Lung (tissue), 11 donors: ENCODE measurements at regions not wholly inside any gene's neighbourhood (a gene's known extent, or its start where the extent isn't known, plus 50 kb on each side); places are given as distances from the start of the nearest gene placed in this dataset.

Experiments
- ATAC-seq: fragments of 200-7000 bp; cut with Tn5 transposase; one replicate; pipeline ENCODE4 v1.9.1; 2020; ENCODE audit warnings: moderate number of reproducible peaks; ENCODE audit not compliant: insufficient read depth, low FRiP score
- DNase-seq, 3 donors: peaks; one replicate each; pipeline ENCODE4 v3.0.0-alpha.2; 2013 to 2017
- H3K27ac ChIP-seq, 2 donors: one replicate each; pipeline ENCODE4 v1.5.1; 2013; ENCODE audit warnings: mild to moderate bottlenecking in 2 of 2, moderate library complexity in 2 of 2, control low read depth in 1 of 2, inconsistent platforms in 1 of 2, low read depth in 1 of 2, low read length in 1 of 2
- H3K27me3 ChIP-seq, 3 donors: one replicate each; pipeline ENCODE4 v1.5.1; 2013; ENCODE audit warnings: low read length in 2 of 3; ENCODE audit not compliant: control insufficient read depth in 3 of 3, insufficient read depth in 3 of 3
- H3K36me3 ChIP-seq, 4 donors: one replicate each; pipeline ENCODE4 v1.5.1; 2013; ENCODE audit warnings: low read length in 4 of 4, mild to moderate bottlenecking in 1 of 4, moderate library complexity in 1 of 4; ENCODE audit not compliant: control insufficient read depth in 4 of 4, insufficient read depth in 4 of 4
- H3K4me1 ChIP-seq, 5 donors: one replicate each; pipeline ENCODE4 v1.5.1; 2013; ENCODE audit warnings: low read length in 5 of 5, mild to moderate bottlenecking in 2 of 5, moderate library complexity in 1 of 5; ENCODE audit not compliant: control insufficient read depth in 5 of 5, insufficient read depth in 5 of 5
- H3K4me3 ChIP-seq: one replicate; pipeline ENCODE4 v1.5.1; 2013; ENCODE audit warnings: mild to moderate bottlenecking, control low read depth, moderate library complexity
- H3K9ac ChIP-seq, 2 donors: one replicate each; pipeline ENCODE4 v1.5.1; 2013; ENCODE audit warnings: low read length in 2 of 2, control low read depth in 1 of 2; ENCODE audit not compliant: insufficient read depth in 1 of 2
- H3K9me3 ChIP-seq, 4 donors: one replicate each; pipeline ENCODE4 v1.5.1; 2013; ENCODE audit warnings: low read length in 3 of 4, mild to moderate bottlenecking in 1 of 4, moderate library complexity in 1 of 4; ENCODE audit not compliant: control insufficient read depth in 4 of 4, insufficient read depth in 3 of 4
- CTCF ChIP-seq: IDR thresholded peaks from 2 replicates; pipeline ENCODE4 v1.5.1; 2012; ENCODE audit warnings: mild to moderate bottlenecking; ENCODE audit errors: control extremely low read depth, extremely low read depth
- WGBS, 2 donors: extraction: QIAGEN DNeasy Blood & Tissue Kit; methylation state at CpG; one replicate each; pipeline ENCODE4 v1.1.7; 2013; 5-methylcytosine and 5-hydroxymethylcytosine counted together
- donor health status: control.
- donor health status: control.
- donor health status: Bipolar disorder and iron deficiency.
- donor health status: healthy.
- donor health status: DM: yes; HTN: yes; CAD: no.

- ATAC-seq: no peak
Measured at GRCh38 chr5:130885027-130885426, 280.0 kb downstream of the HINT1 start.

DNA sequence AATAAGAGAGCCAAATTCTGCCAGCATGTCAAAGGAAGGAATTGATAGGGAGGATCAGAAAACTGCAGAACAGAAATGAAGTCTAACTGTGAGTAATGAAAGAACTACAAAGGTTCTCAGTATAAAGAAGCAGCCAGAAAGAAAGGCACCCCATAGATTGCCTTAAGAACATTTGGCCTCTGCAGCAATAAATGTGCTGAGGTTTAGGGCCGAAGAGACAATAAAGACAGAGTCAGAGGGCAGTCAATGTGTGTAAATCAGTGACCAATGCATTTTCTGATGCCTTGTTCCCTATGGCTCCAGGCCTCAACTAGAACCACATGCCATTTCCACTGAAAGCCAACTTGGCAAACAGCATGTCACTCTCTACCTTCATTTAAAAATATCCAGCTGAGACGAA lies 281.0 kb downstream of the HINT1 start:
- DNase-seq (no peak), ATAC-seq (no peak)
- no peak overlapping the region for H3K27ac ChIP-seq
- TF ChIP-seq CTCF: no peak
- no peaks in the 10 kb centered on the region for H3K36me3 ChIP-seq
- H3K4me1 ChIP-seq: peaks cover 0 to 5% (median 0%) of the 10 kb centered on the region in 5 donors
- 83 to 90% methylated on average over 2 of the region's 2 CpGs for WGBS, 2 donors
- H3K9ac ChIP-seq: no peak overlapping the region
- H3K27me3 ChIP-seq: no peaks in the 10 kb centered on the region
- no peaks in the 10 kb centered on the region for H3K9me3 ChIP-seq
- H3K4me3 ChIP-seq: no peak overlapping the region

More at GRCh38 chr5:130885027-130885426, 280.0 kb downstream of the HINT1 start:
- no peak for DNase-seq
- H3K9me3 ChIP-seq: no peaks in the 10 kb centered on the region
- WGBS, 2 donors: 78 to 83% methylated on average over 3 of the region's 3 CpGs
- H3K36me3 ChIP-seq: no peaks in the 10 kb centered on the region
- H3K27ac ChIP-seq: no peak overlapping the region
- H3K27me3 ChIP-seq: no peaks in the 10 kb centered on the region
- no peak for TF ChIP-seq CTCF
- peaks cover 0 to 5% (median 0%) of the 10 kb centered on the region in 5 donors for H3K4me1 ChIP-seq
- no peak overlapping the region for H3K4me3 ChIP-seq
- H3K9ac ChIP-seq: no peak overlapping the region

- Histone ChIP-seq H3K9ac (no peak overlapping the region), H3K36me3 (no peaks in the 10 kb centered on the region), H3K4me1 (no peaks in the 10 kb centered on the region), H3K27me3 (no peaks in the 10 kb centered on the region), H3K27ac (no peak overlapping the region), H3K9me3 (peaks cover 0 to 4% (median 0%) of the 10 kb centered on the region in 4 donors), H3K4me3 (no peak overlapping the region)
- 81 to 89% methylated on average over 1 of the region's 1 CpG for WGBS, 2 donors
- DNase-seq (no peak), ATAC-seq (no peak)
- no peak for TF ChIP-seq CTCF
Measured at GRCh38 chr5:130875656-130876055, 289.4 kb downstream of the HINT1 start.

DNA sequence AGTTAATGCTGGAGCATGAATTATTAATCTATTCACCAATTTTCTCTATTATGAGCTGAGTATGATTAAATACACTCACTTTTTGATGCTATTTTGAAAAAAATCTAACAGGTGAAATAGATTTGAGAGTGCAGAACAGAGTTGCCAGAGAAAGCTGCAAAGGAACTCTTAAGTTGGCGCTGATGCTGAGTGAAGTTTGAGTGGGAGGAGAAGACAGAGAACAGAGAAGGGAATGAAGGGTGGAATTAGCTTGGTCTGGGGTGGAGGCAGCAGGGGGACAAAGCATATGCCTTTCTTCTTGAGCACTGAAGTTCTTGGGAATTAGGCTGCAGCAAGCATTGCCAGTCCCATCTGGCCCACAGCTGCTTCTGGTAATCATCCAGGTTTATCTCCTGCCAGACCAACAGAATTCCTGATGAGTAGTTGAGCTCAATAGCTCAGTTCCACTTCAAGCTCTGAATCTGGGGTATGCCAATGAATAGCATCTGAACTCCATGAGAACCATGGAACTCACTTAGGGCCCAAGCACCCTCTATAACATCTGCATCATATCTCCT lies 290.1 kb downstream of the HINT1 start:
- DNase-seq: no peak
- no peak overlapping the region for H3K27ac ChIP-seq
- no peaks in the 10 kb centered on the region for H3K36me3 ChIP-seq
- ATAC-seq: no peak
- WGBS, 2 donors: 78 to 89% methylated on average over 1 of the region's 1 CpG
- H3K9me3 ChIP-seq: peaks cover 0 to 4% (median 0%) of the 10 kb centered on the region in 4 donors
- H3K27me3 ChIP-seq: no peaks in the 10 kb centered on the region
- H3K9ac ChIP-seq: no peak overlapping the region
- H3K4me3 ChIP-seq: no peak overlapping the region
- no peaks in the 10 kb centered on the region for H3K4me1 ChIP-seq
- no peak for TF ChIP-seq CTCF
